Glutamatergic neuron (in vitro differentiated cells): ENCODE measurements at regions not wholly inside any gene's neighbourhood (a gene's known extent, or its start where the extent isn't known, plus 50 kb on each side); places are given as distances from the start of the nearest gene placed in this dataset.

Experiments
- DNase-seq: peaks from one replicate; pipeline ENCODE4 v3.0.0; 2022
- H3K27ac Mint-ChIP-seq: one replicate; pipeline ENCODE4 v1.8.0; 2020; ENCODE audit warnings: mild to moderate bottlenecking, mixed read lengths, inconsistent platforms; ENCODE audit not compliant: unreplicated experiment
- H3K27me3 Mint-ChIP-seq: one replicate; pipeline ENCODE4 v1.8.0; 2020; ENCODE audit warnings: mild to moderate bottlenecking, moderate library complexity, mixed read lengths, inconsistent platforms; ENCODE audit not compliant: unreplicated experiment
- H3K36me3 Mint-ChIP-seq: one replicate; pipeline ENCODE4 v1.8.0; 2020; ENCODE audit warnings: mild to moderate bottlenecking, mixed read lengths, inconsistent platforms; ENCODE audit not compliant: unreplicated experiment
- H3K4me1 Mint-ChIP-seq: one replicate; pipeline ENCODE4 v1.8.0; 2020; ENCODE audit warnings: mild to moderate bottlenecking, low read depth, mixed read lengths, inconsistent platforms; ENCODE audit not compliant: unreplicated experiment
- H3K4me3 Mint-ChIP-seq: one replicate; pipeline ENCODE4 v1.8.0; 2020; ENCODE audit warnings: mild to moderate bottlenecking, mixed read lengths, inconsistent platforms; ENCODE audit not compliant: unreplicated experiment
- H3K9me3 Mint-ChIP-seq: one replicate; pipeline ENCODE4 v1.8.0; 2020; ENCODE audit warnings: mild to moderate bottlenecking, moderate library complexity, mixed read lengths, inconsistent platforms; ENCODE audit not compliant: unreplicated experiment
- TF ChIP-seq, protein P1 (sequence below): fragments of 200-600 bp; sonication (generic); IDR thresholded peaks from one replicate; pipeline ENCODE4 v1.5.0; 2021; ENCODE audit not compliant: partially characterized antibody, unreplicated experiment

DNA sequence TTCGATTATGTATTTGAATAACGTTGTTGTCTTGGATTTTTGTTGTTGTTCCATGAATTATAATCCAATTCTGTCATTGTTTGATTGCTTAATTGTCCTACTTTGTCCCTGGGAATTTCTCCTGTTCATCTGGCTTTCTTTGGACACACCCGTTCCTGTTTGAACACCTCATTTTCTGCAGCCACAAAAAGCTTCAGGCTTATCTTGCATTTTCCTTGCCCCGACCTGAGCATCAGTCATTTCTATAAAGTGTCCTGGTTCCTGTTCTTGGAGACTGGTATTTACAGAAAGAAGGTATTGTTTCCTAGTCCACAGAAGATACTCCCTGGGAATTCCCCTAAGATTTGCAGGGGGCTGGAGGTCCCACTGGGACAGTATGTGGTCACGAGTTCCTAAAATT is 731.8 kb upstream of the ARGLU1 start:
- TF ChIP-seq, protein P1, sequence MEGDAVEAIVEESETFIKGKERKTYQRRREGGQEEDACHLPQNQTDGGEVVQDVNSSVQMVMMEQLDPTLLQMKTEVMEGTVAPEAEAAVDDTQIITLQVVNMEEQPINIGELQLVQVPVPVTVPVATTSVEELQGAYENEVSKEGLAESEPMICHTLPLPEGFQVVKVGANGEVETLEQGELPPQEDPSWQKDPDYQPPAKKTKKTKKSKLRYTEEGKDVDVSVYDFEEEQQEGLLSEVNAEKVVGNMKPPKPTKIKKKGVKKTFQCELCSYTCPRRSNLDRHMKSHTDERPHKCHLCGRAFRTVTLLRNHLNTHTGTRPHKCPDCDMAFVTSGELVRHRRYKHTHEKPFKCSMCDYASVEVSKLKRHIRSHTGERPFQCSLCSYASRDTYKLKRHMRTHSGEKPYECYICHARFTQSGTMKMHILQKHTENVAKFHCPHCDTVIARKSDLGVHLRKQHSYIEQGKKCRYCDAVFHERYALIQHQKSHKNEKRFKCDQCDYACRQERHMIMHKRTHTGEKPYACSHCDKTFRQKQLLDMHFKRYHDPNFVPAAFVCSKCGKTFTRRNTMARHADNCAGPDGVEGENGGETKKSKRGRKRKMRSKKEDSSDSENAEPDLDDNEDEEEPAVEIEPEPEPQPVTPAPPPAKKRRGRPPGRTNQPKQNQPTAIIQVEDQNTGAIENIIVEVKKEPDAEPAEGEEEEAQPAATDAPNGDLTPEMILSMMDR: no peak
- H3K9me3 Mint-ChIP-seq: peaks cover 1% of the 10 kb centered on the region
- no peaks in the 10 kb centered on the region for H3K27me3 Mint-ChIP-seq
- H3K36me3 Mint-ChIP-seq: no peaks in the 10 kb centered on the region
- DNase-seq: no peak
- no peaks in the 10 kb centered on the region for H3K4me1 Mint-ChIP-seq
- H3K4me3 Mint-ChIP-seq: no peak overlapping the region
- H3K27ac Mint-ChIP-seq: no peak overlapping the region

DNA sequence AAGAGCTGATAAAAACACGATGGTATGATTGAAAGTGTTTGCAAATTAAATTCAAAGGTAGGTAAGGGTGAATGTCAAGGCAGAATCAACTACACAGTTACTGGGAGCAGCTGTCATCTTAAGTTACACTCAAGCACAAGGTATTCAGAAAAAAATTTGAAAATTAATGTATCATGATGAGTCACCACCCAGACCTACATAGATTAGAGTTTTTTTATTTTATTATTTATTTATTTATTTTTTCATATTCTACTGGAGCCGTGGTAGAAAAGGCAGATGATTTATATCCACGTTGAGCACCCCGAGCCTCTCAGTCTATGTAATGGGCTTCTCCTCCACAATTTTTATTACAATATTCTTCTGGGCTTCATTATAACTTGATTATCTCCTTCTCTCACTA is 728.9 kb upstream of the ARGLU1 start:
- DNase-seq: no peak
- TF ChIP-seq, protein P1: no peak
- H3K36me3 Mint-ChIP-seq: no peaks in the 10 kb centered on the region
- no peaks in the 10 kb centered on the region for H3K4me1 Mint-ChIP-seq
- H3K4me3 Mint-ChIP-seq: no peak overlapping the region
- H3K27me3 Mint-ChIP-seq: no peaks in the 10 kb centered on the region
- H3K27ac Mint-ChIP-seq: no peak overlapping the region
- H3K9me3 Mint-ChIP-seq: no peaks in the 10 kb centered on the region

DNA sequence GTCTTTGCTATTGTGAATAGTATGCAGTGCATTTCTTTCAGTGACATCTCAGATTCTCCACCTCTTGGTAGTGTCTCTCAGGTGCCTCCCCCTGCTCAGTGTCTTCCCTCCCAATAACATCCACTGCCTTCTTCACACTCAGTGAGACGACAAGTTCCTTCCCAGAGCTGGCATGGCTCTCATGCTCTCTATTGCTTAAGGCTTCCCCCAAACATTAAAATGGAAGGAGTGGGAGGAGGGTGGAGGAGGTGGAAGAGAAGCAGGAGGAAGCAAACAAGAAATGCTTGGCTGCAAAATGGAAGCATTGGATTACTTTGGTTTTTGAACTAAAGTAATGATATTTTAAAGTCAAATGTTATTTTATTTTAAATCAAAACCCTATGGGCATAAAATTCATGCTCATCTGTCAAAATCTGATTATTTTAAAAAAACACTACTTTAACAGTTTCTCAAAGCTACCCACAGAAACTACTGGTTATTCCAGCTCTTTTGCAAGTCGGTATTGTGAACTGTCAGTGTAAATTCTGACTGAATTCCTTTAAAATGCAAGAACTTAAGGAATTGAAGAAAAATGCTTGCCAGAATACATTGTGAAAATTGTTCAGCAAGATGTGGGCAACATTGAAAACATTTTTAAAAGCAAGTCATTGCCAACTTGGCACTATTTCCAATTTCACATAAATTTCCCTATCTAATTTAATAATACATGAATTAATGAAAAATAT is 727.6 kb upstream of the ARGLU1 start:
- H3K9me3 Mint-ChIP-seq: no peaks in the 10 kb centered on the region
- H3K4me1 Mint-ChIP-seq: no peaks in the 10 kb centered on the region
- no peaks in the 10 kb centered on the region for H3K36me3 Mint-ChIP-seq
- TF ChIP-seq, protein P1: no peak
- no peak for DNase-seq
- no peak overlapping the region for H3K27ac Mint-ChIP-seq
- H3K27me3 Mint-ChIP-seq: no peaks in the 10 kb centered on the region
- H3K4me3 Mint-ChIP-seq: no peak overlapping the region

DNA sequence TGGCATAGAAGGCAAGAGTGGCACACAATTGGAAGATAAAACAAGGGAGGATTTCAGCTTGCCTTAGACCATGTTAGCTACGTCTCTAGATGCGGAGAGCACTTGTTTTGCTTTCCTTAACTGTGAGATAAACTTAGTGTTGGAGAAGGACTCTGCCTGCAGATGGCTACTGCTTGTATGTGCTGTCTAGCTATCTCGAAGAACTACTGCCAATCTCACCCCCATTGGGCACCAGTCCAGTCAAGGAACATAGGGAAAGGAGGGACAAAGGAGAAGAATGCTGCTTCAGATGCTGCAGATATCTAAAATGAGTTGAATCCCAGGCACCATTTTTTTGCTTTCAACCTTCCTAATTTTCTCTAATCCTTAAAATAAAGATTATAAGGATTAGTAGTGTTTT is 726.0 kb upstream of the ARGLU1 start:
- Mint-ChIP-seq H3K4me1 (no peaks in the 10 kb centered on the region), H3K27ac (no peak overlapping the region), H3K9me3 (no peaks in the 10 kb centered on the region), H3K27me3 (no peaks in the 10 kb centered on the region), H3K36me3 (no peaks in the 10 kb centered on the region), H3K4me3 (no peak overlapping the region)
- DNase-seq: no peak
- TF ChIP-seq, protein P1: no peak

DNA sequence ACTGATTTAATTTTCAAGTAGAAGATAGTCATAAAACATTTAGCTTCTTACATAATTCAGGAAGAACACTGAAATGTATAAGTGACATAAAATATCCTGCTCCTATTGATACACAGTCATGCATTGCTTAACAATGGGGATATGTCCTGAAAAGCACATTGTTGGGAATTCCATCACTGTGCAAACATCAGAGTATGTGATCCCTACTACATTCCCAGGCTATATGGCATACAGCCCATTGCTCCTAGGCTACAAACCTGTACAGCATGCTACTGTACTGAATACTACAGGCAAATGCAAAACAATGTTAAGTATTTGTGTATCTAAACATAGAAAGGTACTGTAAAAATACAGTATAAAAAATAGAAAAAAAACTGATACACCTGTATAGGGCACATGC is 723.9 kb upstream of the ARGLU1 start:
- Mint-ChIP-seq H3K27me3 (no peaks in the 10 kb centered on the region), H3K36me3 (no peaks in the 10 kb centered on the region), H3K4me3 (no peak overlapping the region), H3K27ac (no peak overlapping the region), H3K9me3 (no peaks in the 10 kb centered on the region), H3K4me1 (no peaks in the 10 kb centered on the region)
- no peak for DNase-seq
- TF ChIP-seq, protein P1: no peak
